ENCODE measurements at regions not wholly inside any gene's neighbourhood (a gene's known extent, or its start where the extent isn't known, plus 50 kb on each side); places are given as distances from the start of the nearest gene placed in this dataset.

- H3K9me3 ChIP-seq, result no peaks in the 10 kb centered on the region
- H3K27me3 ChIP-seq, result no peaks in the 10 kb centered on the region
- no peak for DNase-seq (ENCODE audit: low spot score in 2 of 2)
- TF ChIP-seq POLR2AphosphoS5 (IDR thresholded peaks at IDR 0.05) (no peak), POLR2A (IDR thresholded peaks at IDR 0.05) (no peak), CTCF (IDR thresholded peaks at IDR 0.05) (no peak)
- no peak overlapping the region for H3K4me3 ChIP-seq
- H3K36me3 ChIP-seq, result no peaks in the 10 kb centered on the region
- intact Hi-C loops (cut with DNase I; ENCODE audit: low total_unique reads), result no loop called here
- H3K27ac ChIP-seq, result no peak overlapping the region
- no peaks in the 10 kb centered on the region for H3K4me1 ChIP-seq
Measured at GRCh38 chr12:90091809-90092208, 383.2 kb upstream of the ATP2B1 start.

- no peak overlapping the region for H3K4me3 ChIP-seq
- no peaks in the 10 kb centered on the region for H3K27me3 ChIP-seq
- no peaks in the 10 kb centered on the region for H3K36me3 ChIP-seq
- H3K27ac ChIP-seq, result no peak overlapping the region
- H3K9me3 ChIP-seq, result no peaks in the 10 kb centered on the region
- intact Hi-C loops (cut with DNase I; ENCODE audit: low total_unique reads), result no loop called here
- DNase-seq (ENCODE audit: low spot score in 2 of 2), result no peak
- no peaks in the 10 kb centered on the region for H3K4me1 ChIP-seq
- TF ChIP-seq POLR2A (IDR thresholded peaks at IDR 0.05) (no peak), CTCF (IDR thresholded peaks at IDR 0.05) (no peak), POLR2AphosphoS5 (IDR thresholded peaks at IDR 0.05) (no peak)
Measured at GRCh38 chr12:90090929-90091651, 382.5 kb upstream of the ATP2B1 start.

GRCh38 chr12:90086281-90086680 lies 377.6 kb upstream of the ATP2B1 start:
- intact Hi-C loops (cut with DNase I; ENCODE audit: low total_unique reads), result no loop called here
- Histone ChIP-seq H3K4me1 (no peaks in the 10 kb centered on the region), H3K27me3 (no peaks in the 10 kb centered on the region), H3K27ac (no peak overlapping the region), H3K4me3 (no peak overlapping the region), H3K9me3 (no peaks in the 10 kb centered on the region), H3K36me3 (no peaks in the 10 kb centered on the region)
- no peak for TF ChIP-seq POLR2AphosphoS5 (IDR thresholded peaks at IDR 0.05)
- DNase-seq (ENCODE audit: low spot score in 2 of 2), result no peak

- Histone ChIP-seq H3K36me3 (no peaks in the 10 kb centered on the region), H3K4me3 (no peak overlapping the region), H3K4me1 (no peaks in the 10 kb centered on the region), H3K27ac (no peak overlapping the region), H3K9me3 (no peaks in the 10 kb centered on the region), H3K27me3 (no peaks in the 10 kb centered on the region)
- no peak for TF ChIP-seq POLR2AphosphoS5 (IDR thresholded peaks at IDR 0.05)
- TF ChIP-seq POLR2A (IDR thresholded peaks at IDR 0.05), result no peak
- TF ChIP-seq CTCF (IDR thresholded peaks at IDR 0.05), result no peak
- intact Hi-C loops (cut with DNase I; ENCODE audit: low total_unique reads), result no loop called here
- DNase-seq (ENCODE audit: low spot score in 2 of 2), result no peak
Measured at GRCh38 chr12:90085494-90086274, 377.0 kb upstream of the ATP2B1 start.

GRCh38 chr12:90084018-90084417 lies 375.4 kb upstream of the ATP2B1 start:
- intact Hi-C loops (cut with DNase I; ENCODE audit: low total_unique reads), result no loop called here
- no peak overlapping the region for H3K27ac ChIP-seq
- no peak for DNase-seq (ENCODE audit: low spot score in 2 of 2)
- no peaks in the 10 kb centered on the region for H3K4me1 ChIP-seq
- no peaks in the 10 kb centered on the region for H3K27me3 ChIP-seq
- H3K9me3 ChIP-seq, result no peaks in the 10 kb centered on the region
- no peaks in the 10 kb centered on the region for H3K36me3 ChIP-seq
- H3K4me3 ChIP-seq, result no peak overlapping the region
- no peak for TF ChIP-seq CTCF (IDR thresholded peaks at IDR 0.05)
- TF ChIP-seq POLR2A (IDR thresholded peaks at IDR 0.05), result no peak
